ENCODE measurements at regions not wholly inside any gene's neighbourhood (a gene's known extent, or its start where the extent isn't known, plus 50 kb on each side); places are given as distances from the start of the nearest gene placed in this dataset.

DNA sequence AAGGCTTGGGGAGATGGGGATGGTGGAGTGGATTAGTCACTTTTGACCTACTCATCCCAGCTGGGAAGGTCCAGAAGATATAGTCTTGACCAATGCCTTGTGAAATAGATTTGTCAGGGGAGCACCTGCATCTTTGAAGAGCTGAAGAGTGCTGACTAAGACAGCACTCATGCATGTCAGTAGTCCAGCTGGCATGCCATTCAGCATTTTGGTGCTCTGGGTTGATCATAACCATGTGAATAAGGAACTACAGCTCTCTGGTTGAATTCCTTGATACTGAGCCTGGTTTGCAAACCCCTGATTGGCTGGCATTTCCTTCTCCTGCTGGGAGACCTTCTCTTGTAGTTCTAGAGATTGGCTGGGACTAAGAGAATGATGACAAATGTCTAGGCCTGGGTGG lies 106.8 kb upstream of the ALX4 start:
- ChIA-PET POLR2A (ENCODE audit: low non-redundant PET) (no interaction called here), CTCF (no interaction called here)
- intact Hi-C loops (cut with micrococcal nuclease; ENCODE audit: unreplicated experiment): no loop called here
- Histone ChIP-seq H3K4me3 (ENCODE audit: low read depth, low read length, poor library complexity, severe bottlenecking) (no peak overlapping the region), H3K27ac (ENCODE audit: low read depth, low read length, poor library complexity, severe bottlenecking) (no peak overlapping the region), H3K4me1 (ENCODE audit: insufficient read depth, low read length, poor library complexity, severe bottlenecking) (peaks cover 8% of the 10 kb centered on the region), H3K36me3 (ENCODE audit: insufficient read depth, low read length, poor library complexity, severe bottlenecking) (no peaks in the 10 kb centered on the region), H3K27me3 (replicated peaks; ENCODE audit: insufficient read depth, low read depth, low read length, poor library complexity) (peaks cover 40% of the 10 kb centered on the region), H3K9me3 (ENCODE audit: low read depth, low read length, poor library complexity, severe bottlenecking) (no peaks in the 10 kb centered on the region)
- DNase-seq (ENCODE audit: low spot score): no peak
- TF ChIP-seq EZH2 (IDR thresholded peaks at IDR 0.05; ENCODE audit: borderline replicate concordance, low read depth, low read length, poor library complexity, severe bottlenecking) (no peak), CTCF (conservative IDR thresholded peaks at IDR 0.05; ENCODE audit: low read depth, low read length) (no peak)
- BruUV-seq (replicated peaks): no TSS peak

DNA sequence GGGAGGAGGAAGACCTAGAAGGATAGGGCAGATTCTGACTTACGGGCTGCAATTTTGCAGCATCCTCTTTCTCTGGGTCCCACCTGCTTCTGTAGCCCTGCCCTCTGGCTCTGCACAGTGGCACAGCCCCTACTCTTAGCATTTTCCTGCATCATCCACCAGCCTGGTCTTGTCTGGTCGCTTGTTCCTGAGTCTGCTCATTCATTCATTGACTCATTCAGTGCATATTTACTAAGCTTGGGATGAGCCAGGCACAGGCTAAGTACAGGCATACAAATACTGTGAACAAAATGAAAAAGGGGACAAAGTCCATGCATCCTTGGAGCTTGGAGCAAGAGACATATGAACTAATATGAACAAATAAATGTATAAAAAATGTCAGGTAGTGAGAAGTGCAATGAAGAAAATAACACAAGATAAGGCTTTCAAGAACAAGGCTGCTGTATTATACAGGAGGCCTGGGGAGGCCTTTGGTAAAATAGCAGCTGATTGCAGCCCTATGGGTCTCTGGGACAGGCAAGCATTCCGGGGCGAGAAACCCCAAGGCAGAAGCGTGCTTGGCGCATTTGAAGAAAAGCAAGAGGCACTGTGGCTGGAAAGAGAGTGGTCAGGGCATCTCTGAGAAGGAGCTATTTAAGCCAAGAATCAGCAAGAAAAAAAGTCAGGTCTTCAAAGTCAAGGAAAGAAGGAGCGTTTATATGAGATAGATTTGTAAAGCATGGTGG lies 108.0 kb upstream of the ALX4 start:
- CTCF ChIA-PET: interaction anchor here (0.6 kb wide), 1 partner anchor 105 kb away, joined by 4 read pairs; no protein-coding TSS in a partner anchor
- POLR2A ChIA-PET (ENCODE audit: low non-redundant PET): interaction anchor here (0.6 kb wide), 1 partner anchor 106 kb away, joined by 3 read pairs; no protein-coding TSS in a partner anchor
- TF ChIP-seq CTCF (conservative IDR thresholded peaks at IDR 0.05; ENCODE audit: low read depth, low read length): no peak
- TF ChIP-seq EZH2 (IDR thresholded peaks at IDR 0.05; ENCODE audit: borderline replicate concordance, low read depth, low read length, poor library complexity, severe bottlenecking): no peak
- Histone ChIP-seq H3K9me3 (ENCODE audit: low read depth, low read length, poor library complexity, severe bottlenecking) (no peaks in the 10 kb centered on the region), H3K36me3 (ENCODE audit: insufficient read depth, low read length, poor library complexity, severe bottlenecking) (no peaks in the 10 kb centered on the region), H3K4me1 (ENCODE audit: insufficient read depth, low read length, poor library complexity, severe bottlenecking) (peaks cover 8% of the 10 kb centered on the region), H3K4me3 (ENCODE audit: low read depth, low read length, poor library complexity, severe bottlenecking) (no peak overlapping the region), H3K27ac (ENCODE audit: low read depth, low read length, poor library complexity, severe bottlenecking) (no peak overlapping the region), H3K27me3 (replicated peaks; ENCODE audit: insufficient read depth, low read depth, low read length, poor library complexity) (peaks cover 29% of the 10 kb centered on the region)
- BruUV-seq (replicated peaks): no TSS peak
- intact Hi-C loops (cut with micrococcal nuclease; ENCODE audit: unreplicated experiment): no loop called here
- no peak for DNase-seq (ENCODE audit: low spot score)

GRCh38 chr11:44418456-44418830 lies 108.5 kb upstream of the ALX4 start:
- intact Hi-C loops (cut with micrococcal nuclease; ENCODE audit: unreplicated experiment): no loop called here
- CTCF ChIA-PET: no interaction called here
- Histone ChIP-seq H3K4me3 (ENCODE audit: low read depth, low read length, poor library complexity, severe bottlenecking) (no peak overlapping the region), H3K4me1 (ENCODE audit: insufficient read depth, low read length, poor library complexity, severe bottlenecking) (peaks cover 8% of the 10 kb centered on the region), H3K27ac (ENCODE audit: low read depth, low read length, poor library complexity, severe bottlenecking) (no peak overlapping the region), H3K36me3 (ENCODE audit: insufficient read depth, low read length, poor library complexity, severe bottlenecking) (no peaks in the 10 kb centered on the region), H3K27me3 (replicated peaks; ENCODE audit: insufficient read depth, low read depth, low read length, poor library complexity) (peaks cover 25% of the 10 kb centered on the region), H3K9me3 (ENCODE audit: low read depth, low read length, poor library complexity, severe bottlenecking) (no peaks in the 10 kb centered on the region)
- DNase-seq (ENCODE audit: low spot score): no peak
- TF ChIP-seq CTCF (conservative IDR thresholded peaks at IDR 0.05; ENCODE audit: low read depth, low read length) (no peak), EZH2 (IDR thresholded peaks at IDR 0.05; ENCODE audit: borderline replicate concordance, low read depth, low read length, poor library complexity, severe bottlenecking) (no peak)
- POLR2A ChIA-PET (ENCODE audit: low non-redundant PET): no interaction called here
- no TSS peak for BruUV-seq (replicated peaks)
